ENCODE measurements at regions not wholly inside any gene's neighbourhood (a gene's known extent, or its start where the extent isn't known, plus 50 kb on each side); places are given as distances from the start of the nearest gene placed in this dataset.

GRCh38 chrX:137431693-137432488 lies 134.0 kb upstream of the ZIC3 start:
- TF ChIP-seq EZH2 (IDR thresholded peaks at IDR 0.05; ENCODE audit: low read length, missing control alignments) (no peak), CTCF (conservative IDR thresholded peaks at IDR 0.05 in 1 of 2, IDR thresholded peaks at IDR 0.05 in 1 of 2; ENCODE audit: low read depth in 1 of 2, low read length in 2 of 2) (no peak)
